Hypothalamus (tissue), 51 donors: ENCODE measurements at regions not wholly inside any gene's neighbourhood (a gene's known extent, or its start where the extent isn't known, plus 50 kb on each side); places are given as distances from the start of the nearest gene placed in this dataset.
A peak's percentile ranks its signal among the peaks of the same experiment; 100 is the strongest.

ENCODE experiments used
- DNase-seq, 51 donors: peaks; one replicate each; lab custom pipeline; 2025; lab: John Stamatoyannopoulos, UW

- no peak for DNase-seq
Observed at GRCh38 chr9:106622164-106622487, 240.8 kb upstream of the ZNF462 start.

DNA sequence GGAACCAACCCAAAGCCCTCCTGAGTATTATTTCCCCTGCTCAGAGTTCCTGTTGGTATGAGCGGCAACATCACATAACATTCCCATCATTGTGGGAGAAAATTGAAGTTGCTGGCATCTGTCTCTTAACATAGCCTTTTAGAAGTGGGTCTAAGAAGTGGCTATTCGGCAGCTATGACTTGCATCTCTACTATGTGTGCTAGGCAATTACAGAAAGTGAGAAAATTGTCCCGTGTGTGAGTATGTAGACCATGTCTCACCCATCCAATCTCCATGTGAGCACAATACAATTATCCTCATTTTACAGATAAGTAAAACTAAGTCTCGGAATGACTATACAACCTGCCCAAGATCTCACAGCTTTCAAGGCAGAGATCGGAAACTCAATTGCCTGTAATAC is 239.4 kb upstream of the ZNF462 start:
- no peak for DNase-seq

DNA sequence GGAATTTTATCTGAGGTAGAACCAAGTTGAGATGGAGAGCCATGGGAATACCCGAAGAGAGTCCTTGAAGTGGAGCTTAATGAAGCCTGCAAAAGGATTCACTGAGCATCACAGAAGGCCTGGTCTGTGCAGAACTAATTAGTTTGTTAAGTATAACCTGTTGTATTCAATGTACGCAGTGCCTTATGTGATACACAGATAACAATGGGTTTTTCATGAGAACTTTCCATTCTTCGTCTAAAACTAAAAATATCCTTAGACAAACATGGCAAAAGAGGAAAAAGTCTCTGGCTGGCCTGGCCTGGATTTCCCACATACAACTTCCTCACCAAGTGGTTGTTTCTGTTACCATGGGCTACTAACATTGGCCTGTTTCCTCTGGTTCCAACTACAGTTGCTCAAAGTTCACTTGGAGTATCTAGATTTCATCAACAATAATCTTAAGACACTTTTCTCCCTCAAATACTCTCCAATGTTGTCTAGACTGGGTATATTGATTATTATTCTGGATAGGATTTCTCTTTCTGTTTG is 237.6 kb upstream of the ZNF462 start:
- no peak for DNase-seq

GRCh38 chr9:106626936-106627335 is 236.0 kb upstream of the ZNF462 start:
- no peak for DNase-seq

- no peak for DNase-seq
Observed at GRCh38 chr9:106632621-106633020, 230.3 kb upstream of the ZNF462 start.

DNA sequence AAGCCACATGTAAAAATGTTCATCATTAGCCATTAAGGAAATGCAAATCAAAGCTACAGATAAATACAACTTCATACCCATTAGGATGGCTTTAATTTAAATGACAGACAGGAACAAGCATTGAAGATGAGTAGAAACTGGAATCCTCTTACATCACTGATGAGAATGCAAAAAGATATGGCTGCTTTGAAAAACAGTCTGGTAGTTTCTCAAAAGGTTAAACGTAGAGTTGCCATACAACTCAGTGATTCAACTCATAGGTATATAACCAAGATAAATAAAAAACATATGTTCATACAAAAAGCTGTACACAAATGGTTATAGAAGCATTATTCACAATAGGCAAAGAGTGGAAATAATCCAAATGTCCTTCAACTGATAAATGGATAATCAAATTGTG is 228.8 kb upstream of the ZNF462 start:
- no peak for DNase-seq

DNA sequence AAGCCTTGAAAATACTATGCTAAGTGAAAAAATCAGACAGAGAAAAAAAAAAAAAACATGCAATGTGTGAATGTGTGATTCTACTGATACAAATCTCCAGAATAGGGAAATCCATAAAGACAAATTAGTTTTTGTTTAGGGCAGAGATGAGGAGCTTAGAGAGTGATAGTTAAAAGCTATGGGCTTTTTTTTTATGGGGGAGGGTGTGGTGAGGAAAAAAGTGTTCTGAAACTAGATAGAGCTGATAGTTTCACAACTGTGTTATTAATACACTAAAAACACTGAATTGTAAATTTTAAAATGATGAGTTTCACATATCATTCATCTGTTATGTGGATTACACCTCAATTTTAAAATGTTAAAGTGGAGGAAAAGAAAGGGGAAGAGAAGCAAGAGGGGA is 228.3 kb upstream of the ZNF462 start:
- no peak for DNase-seq

DNA sequence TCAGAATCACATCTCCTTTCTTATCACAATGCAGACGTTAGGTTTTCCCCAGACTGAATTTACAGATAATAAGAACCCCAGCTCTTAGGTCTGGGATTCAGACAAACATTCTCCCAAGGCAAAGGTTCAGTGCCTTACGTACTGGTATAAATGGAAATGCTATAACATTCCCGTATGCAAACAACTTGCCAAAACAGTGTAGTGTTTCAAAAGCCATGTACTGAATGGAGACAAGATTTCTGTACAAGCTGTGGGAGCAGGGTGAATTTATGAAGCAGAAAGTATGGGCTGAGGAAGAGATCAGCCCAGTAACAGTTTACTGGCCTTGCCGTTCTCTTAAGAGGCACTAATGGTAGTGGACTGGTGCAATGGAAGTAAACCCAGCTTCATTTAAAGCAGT is 225.5 kb upstream of the ZNF462 start:
- DNase-seq: no peak

DNA sequence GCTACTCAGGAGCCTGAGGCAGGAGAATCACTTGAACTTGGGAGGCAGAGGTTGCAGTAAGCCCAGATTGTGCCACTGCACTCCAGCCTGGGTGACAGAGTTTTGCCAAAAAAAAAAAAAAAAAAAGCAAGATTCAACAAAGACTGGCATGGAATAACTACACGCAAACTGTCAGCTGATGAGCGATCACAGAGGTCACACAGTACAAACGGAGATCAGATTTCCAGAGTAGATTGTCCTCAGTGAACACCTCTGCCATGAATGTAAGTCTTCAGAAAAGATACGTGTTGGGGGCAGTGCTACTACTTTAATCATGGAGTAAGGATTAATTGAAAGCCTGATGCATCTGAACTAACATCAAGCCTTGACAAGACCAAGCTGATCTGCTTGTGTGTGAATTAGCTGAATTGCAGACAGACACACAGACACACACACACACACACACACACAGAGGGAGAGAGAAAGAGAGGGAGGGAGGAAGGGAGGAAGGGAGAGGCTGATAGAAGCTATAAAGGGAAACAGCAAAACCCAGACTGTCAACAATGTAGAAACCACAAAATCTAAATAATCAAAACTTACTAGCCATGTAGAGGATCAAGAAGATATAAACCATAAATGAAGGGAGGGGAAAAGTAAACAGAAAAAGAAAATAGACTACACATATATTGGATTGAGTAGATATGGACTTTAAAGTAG is 222.9 kb upstream of the ZNF462 start:
- DNase-seq: no peak

DNA sequence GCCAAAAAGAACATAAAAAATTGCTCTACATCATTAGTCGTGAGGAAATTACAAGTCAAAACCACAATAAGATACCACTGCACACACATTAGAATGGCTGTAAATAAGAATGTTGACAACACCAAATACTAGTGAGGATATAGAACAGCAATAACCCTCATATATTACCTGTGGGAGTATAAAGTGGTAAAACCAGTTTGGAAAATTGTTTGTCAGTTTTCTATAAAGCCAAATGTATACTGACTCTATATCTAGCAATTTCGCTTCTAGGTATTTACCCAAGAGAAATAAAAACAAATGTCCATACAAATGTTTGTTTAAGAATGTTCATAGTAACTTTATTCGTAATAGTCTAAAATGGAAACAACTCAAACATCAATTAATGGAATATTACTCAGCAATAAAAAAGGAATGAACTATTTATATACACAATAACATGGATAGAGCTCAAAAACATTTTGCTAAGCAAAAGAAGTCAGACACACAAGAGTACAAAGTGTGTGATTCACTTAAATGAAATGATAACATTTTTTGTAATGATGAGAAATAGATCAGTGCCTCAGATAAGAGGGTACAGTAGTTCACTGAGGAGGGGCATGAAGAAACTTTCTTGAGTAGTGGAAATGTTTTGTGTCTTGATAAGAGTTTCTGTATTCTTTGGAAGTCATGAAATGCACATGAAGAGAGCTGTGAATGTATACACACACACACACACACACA is 219.6 kb upstream of the ZNF462 start:
- DNase-seq: no peak

GRCh38 chr9:106644661-106645060 is 218.3 kb upstream of the ZNF462 start:
- no peak for DNase-seq

GRCh38 chr9:106648799-106649198 is 214.2 kb upstream of the ZNF462 start:
- no peak for DNase-seq

DNA sequence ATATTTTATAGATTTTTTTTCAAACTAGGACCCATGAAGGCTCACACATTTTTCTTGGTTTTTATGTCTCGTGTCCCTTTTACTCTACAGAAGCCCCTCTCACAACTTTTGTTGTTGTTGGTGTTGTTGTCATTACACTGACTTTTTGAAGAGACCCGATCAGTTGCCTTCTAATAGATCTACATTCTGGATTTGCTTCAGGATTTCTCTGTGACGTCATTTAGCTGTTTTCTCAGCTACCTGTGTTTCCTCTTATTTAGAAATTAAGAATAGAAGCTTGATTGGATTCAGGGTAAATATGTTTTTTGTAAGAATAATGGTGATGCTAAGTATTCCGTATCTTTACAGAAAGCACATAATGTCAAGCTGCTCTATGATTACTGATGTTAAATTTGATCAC is 213.3 kb upstream of the ZNF462 start:
- no peak for DNase-seq

DNA sequence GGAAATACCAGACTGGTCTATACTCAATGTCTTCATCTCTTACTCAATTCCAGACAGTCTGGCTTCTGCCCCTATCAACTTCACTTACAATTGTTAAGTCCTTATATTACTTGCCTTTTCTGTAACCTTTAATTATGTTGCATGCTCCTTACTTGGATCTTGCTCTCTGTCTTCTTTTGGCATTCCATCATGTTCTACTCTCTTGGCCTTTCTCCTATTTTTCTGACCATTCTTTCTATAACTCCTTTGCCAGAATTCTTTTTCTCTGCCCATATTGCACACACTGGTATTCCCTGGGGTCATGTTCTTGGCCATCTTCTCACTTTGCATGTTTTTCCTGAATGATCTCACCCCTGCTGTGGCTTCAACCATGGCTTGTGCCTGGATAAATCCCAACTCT is 209.8 kb upstream of the ZNF462 start:
- no peak for DNase-seq

- DNase-seq: no peak
Observed at GRCh38 chr9:106655966-106656365, 207.0 kb upstream of the ZNF462 start.

DNA sequence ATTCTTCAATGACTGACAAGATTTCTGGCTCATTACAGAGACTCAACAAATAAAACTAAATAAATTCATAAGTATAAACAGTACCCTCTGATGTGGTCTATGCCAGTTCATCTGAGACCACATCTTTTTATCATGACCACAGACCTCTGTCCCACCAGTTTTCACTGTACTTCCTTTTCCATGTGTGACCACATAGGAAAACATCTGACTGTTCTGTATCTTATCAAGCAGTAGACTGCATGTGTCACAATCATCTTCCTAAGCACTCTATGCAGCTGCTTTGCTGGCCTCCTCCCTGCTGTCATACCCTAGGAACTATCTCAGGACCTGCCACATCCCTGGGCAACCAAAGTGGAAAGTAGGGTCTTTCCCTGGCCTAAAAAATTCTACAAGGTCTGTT is 205.0 kb upstream of the ZNF462 start:
- no peak for DNase-seq

DNA sequence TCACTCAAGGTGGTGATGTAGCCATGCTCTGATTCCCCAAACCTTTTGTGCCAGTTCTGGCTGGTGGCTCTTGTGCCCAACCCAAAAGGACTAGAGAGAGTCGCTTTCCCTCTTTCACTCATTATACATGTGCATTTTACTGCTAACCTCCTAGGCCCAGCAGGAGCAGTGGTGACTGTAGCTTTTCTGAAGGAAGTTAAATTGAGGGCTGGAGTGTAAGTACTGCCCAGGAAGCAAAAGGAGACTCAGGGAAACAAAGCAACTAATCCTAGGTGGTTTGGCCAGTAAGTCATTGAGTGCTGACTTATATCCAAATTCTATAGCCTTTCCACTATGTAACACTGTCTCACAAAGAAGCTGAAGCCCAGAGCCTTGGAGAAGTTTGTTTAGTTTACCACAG is 194.4 kb upstream of the ZNF462 start:
- no peak for DNase-seq

DNA sequence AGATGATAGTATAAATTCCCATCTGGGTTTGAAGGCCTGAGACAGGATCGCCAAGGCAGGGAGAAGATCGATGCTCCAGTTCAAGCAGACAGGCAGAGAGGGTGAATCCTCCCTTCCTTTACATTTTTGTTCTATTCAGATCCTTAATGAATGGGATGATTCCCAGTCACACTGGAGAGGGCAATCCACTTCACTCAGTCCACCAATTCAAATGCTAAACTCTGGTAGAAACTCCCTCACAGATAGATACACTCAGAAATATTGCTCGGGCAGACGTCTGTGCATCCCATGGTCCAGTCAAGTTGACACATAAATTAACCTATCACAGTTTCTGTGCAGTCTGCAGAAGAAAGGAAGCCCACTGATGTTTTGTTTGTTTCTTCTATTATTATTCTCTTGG is 193.1 kb upstream of the ZNF462 start:
- no peak for DNase-seq

- no peak for DNase-seq
Observed at GRCh38 chr9:106670418-106670817, 192.5 kb upstream of the ZNF462 start.

DNA sequence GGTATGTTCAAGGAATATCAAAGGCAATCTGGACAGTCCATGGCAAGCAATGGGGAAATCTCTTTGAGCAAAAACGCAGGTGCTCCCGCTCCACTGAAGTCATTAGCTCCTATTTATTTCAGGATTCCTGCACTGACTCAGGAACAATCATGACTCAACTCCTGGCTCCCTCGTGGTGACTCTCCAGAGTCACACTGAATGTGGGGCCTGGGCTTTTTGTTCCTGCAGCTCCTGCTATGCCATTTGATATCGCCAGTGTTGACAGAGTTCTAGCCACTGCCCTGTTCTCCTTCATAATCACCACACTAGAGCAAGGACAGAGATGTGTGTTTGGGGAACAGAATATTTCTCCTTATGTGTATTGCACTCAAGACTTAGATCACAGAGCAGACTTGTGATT is 187.2 kb upstream of the ZNF462 start:
- DNase-seq: peak in 2 of 51 donors; percentile 3 to 7

DNA sequence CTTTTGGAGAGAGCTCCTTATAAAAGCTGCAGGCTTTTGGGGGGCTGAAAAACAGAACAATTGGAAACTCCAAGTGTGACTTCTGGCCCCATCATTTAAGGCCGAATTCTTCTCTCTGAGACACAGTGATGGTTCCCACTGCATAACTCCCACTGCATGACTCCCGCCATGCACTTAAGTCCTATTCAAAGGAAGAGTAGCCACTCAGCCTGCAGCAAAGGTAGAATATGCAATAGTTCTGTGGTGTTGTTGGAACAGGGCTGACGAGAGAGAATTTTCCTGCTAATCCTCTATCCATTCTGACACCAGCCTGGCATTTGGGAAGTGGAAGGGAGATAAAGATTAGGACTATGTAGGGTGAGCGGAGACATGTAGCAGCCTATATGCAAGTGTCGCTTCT is 185.6 kb upstream of the ZNF462 start:
- DNase-seq: no peak

DNA sequence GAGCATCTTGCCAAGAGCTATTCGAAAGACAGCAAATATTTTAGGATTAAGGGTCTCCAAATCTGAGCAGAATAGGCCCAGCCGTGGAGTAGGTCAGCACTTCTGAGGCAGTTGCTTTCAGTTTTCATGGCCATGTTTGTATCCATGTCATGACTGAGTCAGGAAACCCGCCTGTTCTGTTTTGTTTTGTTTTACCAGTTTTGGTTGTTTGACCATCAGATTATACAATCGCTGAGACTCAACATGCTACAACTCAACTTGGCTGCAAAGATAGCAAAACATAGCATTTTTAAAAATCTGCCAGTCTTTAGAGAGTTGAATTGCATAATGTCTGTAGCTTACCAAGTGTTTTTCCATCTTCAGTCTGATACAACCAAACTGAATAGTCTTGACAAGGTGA is 185.1 kb upstream of the ZNF462 start:
- DNase-seq: no peak

DNA sequence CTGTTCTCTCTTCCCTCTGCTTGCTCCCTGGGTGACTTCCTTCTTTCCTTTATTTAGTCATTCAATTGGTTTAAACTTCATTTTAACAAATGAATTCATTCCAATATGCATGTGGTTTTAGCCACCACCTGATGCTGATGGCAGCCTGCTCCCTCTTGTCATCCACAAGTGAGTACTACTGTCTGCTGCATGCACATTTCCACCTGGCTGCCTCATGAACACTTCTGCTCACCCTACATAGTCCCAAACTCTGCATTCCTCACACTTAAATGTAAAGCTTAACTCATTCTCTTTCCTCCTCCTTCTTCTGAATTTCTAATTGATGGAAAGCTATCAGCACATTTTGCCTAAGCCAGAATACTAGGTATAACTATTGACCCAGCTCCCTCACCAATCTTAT is 184.7 kb upstream of the ZNF462 start:
- no peak for DNase-seq
